ENCODE measurements at regions not wholly inside any gene's neighbourhood (a gene's known extent, or its start where the extent isn't known, plus 50 kb on each side); places are given as distances from the start of the nearest gene placed in this dataset.

DNA sequence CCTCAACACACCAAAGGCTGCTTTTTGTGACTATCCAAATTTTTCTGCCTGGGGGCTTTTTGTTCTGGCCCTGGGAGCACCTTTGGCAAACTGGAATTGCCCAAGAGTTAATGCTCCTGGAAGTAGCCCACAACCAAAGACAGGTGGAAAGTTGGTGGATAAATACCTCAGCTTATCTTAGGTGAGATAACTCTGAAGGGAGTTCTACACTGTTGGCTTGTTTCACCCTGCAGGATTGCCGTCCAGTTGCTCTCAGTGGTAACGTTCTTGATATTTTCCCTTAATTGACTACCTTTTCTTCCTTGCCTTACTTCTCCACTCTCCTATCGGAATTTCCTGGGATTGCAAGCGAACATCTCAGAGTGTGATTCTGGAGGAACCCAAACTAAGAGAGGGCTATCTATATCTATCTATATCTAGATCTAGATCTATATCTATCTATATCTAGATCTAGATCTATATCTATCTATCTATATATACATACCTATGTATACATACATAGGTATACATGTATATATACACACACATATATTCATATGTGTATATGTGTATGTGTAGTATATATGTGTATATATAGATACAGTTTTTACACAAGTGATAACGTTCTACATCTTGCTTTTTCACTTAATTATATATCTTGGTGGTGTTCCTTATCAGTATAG is 82.6 kb upstream of the DHX15 start:
- no peak for DNase-seq (ENCODE audit: low read depth)

DNA sequence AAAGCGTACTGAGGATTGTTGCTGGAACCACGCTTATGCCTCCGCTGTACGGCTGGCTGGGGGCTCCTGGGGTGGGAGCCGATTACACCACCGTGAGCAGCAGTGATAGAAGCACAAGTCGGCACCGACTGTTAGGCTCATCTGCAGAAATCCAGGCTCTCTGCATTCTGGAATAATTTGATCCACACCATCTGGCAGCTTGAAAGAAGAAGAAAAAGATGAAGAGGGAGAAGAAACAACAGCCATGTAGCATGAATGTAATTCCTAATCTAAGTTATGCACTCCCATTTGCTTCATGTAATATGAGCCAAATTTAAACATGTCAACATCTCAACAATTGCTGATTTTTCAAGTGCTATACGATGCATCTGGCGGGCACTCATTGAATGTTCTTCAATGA is 84.6 kb upstream of the DHX15 start:
- DNase-seq (ENCODE audit: low read depth), result no peak

- no peak for DNase-seq (ENCODE audit: low read depth)
Measured at GRCh38 chr4:24669751-24670150, 85.4 kb upstream of the DHX15 start.

DNA sequence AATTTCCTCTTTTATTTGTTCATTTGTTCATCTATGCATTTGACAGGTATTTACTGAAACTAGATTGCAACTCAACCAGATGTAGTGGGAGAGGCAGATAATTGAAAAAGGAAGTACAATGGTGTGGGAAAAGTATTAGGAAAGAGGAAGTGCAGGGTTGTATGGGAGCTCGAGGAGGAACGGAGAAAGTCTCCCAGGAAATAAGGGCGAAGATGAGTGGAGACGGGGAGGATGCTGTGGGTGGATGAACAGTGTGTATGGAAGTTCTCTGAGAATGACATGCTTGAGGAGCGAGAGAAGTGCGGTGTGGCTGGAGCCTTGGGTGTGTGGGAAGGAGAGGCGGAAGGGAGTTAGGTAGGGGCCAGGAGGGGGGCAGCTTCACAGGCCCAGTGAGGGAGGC is 87.5 kb upstream of the DHX15 start:
- DNase-seq (ENCODE audit: low read depth), result no peak

DNA sequence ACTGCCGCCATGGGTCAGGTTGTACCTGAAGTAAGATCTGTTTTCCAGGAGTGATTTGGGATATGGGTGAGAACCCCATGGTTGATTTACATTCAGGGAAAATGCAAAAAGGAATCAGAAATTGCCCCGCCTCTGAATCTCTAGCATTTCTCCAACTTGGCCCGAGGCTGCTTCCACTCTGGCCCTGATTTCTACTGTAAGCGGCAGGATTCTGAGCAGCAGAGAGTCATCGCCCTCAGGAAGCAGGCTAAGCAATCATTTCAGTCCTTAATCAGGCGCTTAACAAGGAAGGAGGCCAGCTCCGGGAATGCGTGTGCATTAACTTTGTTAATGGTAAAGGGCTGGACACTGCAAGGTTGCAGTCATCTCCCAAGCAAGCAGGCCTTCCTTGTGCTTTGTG is 88.5 kb upstream of the DHX15 start:
- DNase-seq (ENCODE audit: low read depth), result no peak

GRCh38 chr4:24674279-24674678 is 89.9 kb upstream of the DHX15 start:
- DNase-seq (ENCODE audit: low read depth), result no peak

- DNase-seq (ENCODE audit: low read depth), result no peak
Measured at GRCh38 chr4:24675721-24676389, 91.5 kb upstream of the DHX15 start.

DNA sequence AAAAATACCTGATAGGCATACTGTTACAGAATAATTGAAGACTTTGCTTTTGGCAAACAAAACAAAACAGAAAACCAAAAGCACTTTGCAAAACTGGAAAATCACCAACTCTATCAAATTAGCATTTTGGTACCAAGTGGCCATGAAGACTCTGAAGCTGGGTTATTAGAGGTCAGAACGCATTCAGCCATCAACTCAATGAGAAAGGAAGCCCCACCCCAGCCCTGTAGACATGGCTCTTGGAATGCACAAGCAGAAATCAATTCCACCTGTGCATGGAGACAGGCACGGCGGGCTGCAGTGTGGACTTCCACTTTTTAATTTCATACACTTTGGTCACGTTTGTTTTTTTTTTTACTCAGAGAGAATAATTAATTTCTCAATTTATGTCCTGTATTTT is 93.6 kb upstream of the DHX15 start:
- DNase-seq (ENCODE audit: low read depth), result no peak

- no peak for DNase-seq (ENCODE audit: low read depth)
Measured at GRCh38 chr4:24680746-24681448, 96.5 kb upstream of the DHX15 start.

DNA sequence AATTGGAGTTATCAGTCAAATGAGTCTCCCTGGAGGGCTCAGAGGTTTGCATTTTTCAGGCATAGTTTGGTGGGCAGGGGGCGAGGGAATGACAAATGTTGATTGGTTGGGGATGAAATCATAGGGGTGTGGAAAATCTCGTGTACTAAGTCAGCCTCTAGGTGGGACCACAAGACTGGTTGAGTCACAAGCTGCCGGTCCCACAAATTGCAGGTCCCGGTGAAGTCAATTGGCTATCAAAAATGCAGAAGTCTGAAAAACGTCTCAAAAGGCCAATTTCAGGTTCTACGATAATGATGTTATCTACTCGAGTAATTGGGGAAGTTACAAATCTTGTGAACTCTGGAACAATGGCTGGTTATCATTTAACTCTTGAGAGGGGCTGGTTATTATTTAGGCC is 98.8 kb upstream of the DHX15 start:
- DNase-seq (ENCODE audit: low read depth), result no peak

DNA sequence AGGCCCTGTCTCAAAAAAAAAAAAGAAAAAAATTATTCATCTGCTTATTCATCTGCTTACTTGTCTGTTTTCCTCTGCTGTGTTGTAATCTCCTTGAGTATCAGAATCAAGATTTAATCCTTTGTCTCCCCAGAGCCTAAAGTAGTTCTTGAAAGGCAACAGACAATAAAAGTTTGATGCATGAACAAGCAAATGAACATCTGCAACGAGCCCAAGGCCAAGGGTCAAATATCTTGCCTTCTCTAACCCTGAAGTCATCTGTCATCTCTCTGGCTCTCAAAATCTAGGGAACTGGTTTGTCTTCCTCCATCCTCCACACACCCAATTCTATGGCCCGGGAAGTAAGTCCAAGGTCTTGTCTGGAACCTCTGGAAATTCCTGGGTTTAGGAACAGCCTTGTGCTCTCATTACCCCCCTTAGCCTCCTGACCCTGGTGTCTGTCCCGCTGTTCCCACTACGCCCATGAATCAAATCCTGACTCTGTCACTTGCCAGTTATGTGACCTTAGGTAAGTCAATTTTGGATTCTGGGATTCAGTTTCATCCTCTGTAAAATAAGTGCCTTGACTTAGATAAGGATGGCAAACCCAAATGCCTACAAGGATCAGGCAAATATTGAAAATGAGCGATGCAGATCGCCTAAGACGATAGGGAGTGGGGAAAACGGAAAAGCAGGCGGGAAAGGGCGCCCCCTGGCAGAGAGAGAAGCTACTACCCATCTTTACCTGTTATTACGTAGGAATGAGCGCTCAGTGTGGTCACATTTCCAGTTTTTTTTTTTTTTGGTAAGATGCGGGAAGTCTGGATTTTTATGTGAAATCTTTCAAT is 102.7 kb upstream of the DHX15 start:
- no peak for DNase-seq (ENCODE audit: low read depth)

- DNase-seq (ENCODE audit: low read depth), result no peak
Measured at GRCh38 chr4:24688453-24688852, 104.1 kb upstream of the DHX15 start.

DNA sequence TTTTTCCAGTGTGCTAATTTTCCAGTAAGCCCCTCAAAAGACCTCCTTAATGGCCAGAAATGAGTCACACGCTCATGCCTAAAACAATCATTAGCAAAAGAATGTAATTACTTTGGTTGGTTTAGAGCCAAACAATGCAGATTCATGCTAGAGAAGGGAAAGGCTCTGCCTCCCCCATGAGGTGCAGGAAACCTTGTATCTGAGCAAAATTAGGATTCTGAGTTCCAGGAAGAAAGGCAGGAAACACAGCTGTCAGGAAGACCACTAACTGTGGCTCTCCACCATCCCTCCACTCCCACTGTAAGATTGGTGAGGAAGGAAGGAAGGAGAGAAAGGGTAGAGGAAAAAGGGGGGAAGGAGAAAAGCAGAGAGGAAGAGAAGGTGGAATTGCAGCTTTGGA is 104.9 kb upstream of the DHX15 start:
- DNase-seq (ENCODE audit: low read depth), result no peak

DNA sequence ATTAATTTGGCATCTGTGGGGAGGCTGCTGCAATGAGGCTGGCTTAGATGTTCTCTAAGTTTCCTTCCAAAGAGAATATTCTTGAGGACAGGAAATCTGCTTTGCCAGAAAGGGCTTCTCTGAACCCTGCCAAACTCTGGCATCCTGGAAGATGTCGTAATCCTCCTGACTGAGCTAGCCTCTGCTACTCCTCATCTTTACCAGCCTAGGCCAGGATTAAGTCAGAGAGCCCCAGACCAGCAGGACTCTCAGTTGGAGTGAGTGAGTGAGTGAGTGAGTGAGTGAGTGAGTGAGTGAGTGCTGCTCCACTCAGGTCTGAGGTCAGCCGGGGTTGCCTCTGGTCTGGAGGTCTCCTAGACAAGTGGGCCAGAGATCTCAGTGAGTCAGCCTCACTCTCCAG is 104.9 kb upstream of the SOD3 start:
- peak; percentile 84 for DNase-seq (ENCODE audit: low read depth)

DNA sequence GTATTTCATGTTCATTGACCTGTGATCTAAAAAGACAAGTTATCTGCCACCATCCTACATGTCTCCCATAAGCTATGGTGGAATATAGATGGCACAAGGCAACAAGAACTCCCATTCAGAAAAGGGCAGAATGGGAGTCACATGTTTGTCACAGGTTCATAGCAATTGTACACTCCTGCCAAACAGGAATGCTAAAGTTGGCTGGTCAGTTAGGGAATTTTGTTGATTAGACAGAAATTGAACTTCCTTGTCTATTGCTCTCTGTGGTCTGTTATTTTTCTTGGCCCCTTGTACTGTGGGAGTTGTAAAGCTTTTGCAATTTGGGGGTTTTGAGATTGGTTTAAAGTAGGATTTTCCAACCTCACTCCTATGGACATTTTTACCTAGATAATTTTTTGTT is 101.7 kb upstream of the SOD3 start:
- no peak for DNase-seq (ENCODE audit: low read depth)

DNA sequence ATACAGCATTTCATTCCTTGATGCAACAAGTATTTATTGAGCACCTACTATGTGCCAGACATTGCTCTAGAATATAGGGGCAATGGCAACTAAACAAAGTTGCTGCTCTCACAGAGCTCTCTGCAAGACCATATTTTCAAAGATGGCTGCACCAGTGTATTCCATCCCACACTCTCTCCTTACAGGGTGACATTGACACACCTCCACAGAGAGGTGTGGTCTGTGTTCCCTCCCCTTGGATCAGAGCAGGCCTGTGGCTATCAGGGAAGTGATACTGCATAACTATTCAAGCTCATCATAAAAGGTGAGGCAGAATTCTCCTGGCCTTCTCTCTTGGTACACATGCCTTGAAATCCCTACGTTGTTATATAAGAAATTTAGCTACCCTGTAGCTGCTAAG is 95.3 kb upstream of the SOD3 start:
- DNase-seq (ENCODE audit: low read depth), result no peak

DNA sequence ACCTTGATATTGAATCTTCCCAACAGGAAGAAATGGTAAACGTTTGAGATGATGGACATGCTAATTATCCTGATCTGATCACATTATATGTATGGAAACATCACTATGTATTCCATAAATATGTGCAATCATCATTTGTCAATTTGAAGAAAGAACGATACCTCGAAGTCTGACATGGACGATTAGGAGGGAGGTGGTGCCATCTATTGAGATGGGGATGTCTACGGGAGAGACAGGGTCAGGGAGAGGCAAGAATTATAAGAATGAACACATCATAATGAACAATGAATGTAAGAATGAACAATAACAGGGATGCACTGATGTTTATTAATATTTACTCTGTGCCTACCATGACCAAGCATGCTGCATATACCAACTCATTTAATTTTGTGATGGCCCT is 93.7 kb upstream of the SOD3 start:
- no peak for DNase-seq (ENCODE audit: low read depth)

DNA sequence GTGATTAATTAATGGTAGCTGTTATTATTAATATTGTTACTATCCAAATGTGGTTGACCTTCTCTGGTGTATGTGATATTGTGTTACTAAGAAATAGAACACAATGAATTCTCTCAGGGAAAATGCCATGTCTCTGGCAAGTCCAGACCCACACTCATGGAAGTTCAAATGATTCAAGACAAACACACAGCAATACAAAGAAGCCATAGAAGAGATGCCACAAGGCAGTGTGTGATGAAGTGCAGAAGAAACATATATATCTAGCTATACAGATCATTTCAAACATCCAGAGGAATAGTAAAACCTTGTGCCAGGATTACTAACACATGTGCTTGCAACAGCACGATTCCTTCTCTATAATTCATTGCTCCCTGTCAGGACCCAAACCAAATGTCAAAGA is 93.1 kb upstream of the SOD3 start:
- no peak for DNase-seq (ENCODE audit: low read depth)

DNA sequence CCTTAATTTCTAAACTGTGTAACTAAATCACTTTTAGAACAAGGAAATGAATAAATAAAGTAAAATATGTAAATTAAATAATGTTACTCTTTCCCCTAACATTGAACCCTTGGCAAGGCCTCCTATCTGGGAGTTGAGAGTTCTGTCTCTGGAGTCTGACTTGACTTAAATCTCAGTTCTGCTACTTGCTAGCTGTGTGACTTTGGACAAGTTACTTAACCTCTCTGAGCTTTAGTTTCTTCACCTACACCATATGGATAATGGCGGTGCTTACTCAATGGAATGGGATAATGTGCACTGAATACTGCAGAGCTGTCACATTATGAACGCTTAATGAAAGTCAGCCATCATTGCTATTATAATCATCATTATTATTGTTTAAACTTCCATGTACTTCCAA is 92.1 kb upstream of the SOD3 start:
- DNase-seq (ENCODE audit: low read depth), result no peak

DNA sequence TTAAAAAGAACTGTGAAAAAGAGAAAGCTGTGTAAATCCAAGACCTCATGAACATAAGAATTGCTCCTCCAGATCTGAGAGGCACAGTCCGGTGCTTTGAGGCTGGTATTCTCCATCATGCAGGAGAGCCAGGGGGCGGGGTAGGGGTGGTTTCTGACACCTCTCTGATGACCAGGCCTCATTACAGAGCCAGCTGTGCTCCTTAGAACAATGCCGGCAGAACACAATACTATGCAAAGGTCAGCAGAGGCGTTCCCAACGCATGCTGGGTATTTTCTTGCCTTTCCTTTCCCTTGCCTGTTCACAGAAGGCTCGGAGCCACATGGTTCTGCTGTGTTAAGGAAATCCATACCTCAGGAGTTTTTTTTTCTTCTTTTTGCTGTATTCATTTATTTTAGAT is 91.2 kb upstream of the SOD3 start:
- DNase-seq (ENCODE audit: low read depth), result no peak

DNA sequence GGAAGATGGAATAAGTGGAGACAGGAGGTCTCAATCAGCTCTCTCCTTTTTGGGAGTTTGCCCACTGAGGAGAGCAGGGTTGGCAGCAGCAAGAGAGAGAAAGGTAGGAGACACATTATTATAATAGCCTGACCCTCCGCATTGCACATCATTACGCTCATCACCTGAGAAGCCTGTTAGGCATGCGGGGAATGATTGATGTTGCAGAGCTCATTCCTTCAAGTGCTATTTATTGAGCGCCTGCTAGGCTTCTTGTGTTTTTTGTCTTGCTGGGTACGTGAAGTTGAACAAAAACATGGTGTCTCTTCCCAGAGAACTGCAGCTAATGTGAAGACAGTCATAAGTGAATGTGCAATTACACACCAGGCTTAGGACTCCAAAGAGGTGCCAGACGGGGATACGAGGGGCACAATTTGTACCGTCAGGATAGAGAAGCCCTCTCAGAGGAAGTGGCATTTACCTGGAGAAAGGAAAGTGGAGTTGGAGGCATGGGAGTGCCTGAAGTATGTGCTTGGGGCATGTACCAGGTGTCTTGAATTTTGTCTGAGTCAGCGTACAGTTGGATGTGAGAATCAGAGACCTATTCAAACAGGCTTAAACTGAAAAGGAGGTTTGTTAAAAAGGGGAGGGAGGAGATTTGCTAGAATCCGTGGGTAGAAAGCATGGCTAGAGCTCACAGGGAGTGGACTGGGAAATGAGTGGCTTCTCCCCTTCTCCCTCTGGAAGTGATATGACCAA is 90.2 kb upstream of the SOD3 start:
- DNase-seq (ENCODE audit: low read depth), result no peak

- DNase-seq (ENCODE audit: low read depth), result no peak
Measured at GRCh38 chr4:24713604-24714003, 81.8 kb upstream of the SOD3 start.

Data from fibroblast of gingiva (primary cell).